Activated T-cell treated with anti-CD3 and anti-CD28 coated beads, Interleukin-2, amount 50 U/mL, for 24 hours (primary cell): ENCODE measurements at regions not wholly inside any gene's neighbourhood (a gene's known extent, or its start where the extent isn't known, plus 50 kb on each side); places are given as distances from the start of the nearest gene placed in this dataset.

Source experiments
- DNase-seq: peaks from one replicate; pipeline ENCODE4 v3.0.0-alpha.2; 2020
- H3K27ac Mint-ChIP-seq: 2 replicates; pipeline ENCODE4 v1.8.0; 2020; ENCODE audit warnings: mild to moderate bottlenecking, mixed read lengths
- H3K27me3 Mint-ChIP-seq: 2 replicates; pipeline ENCODE4 v1.8.0; 2020; ENCODE audit warnings: mixed read lengths
- H3K36me3 Mint-ChIP-seq: 2 replicates; pipeline ENCODE4 v1.8.0; 2020; ENCODE audit warnings: low read depth, mixed read lengths
- H3K4me1 Mint-ChIP-seq: 2 replicates; pipeline ENCODE4 v1.8.0; 2020; ENCODE audit warnings: low read depth, mixed read lengths
- H3K4me3 Mint-ChIP-seq: 2 replicates; pipeline ENCODE4 v1.8.0; 2020; ENCODE audit warnings: mild to moderate bottlenecking, moderate library complexity, mixed read lengths
- H3K9me3 Mint-ChIP-seq: 2 replicates; pipeline ENCODE4 v1.8.0; 2020; ENCODE audit warnings: mixed read lengths

GRCh38 chr20:48265791-48266190 is 480.5 kb upstream of the SULF2 start:
- peaks cover 13% of the 10 kb centered on the region for H3K27me3 Mint-ChIP-seq

GRCh38 chr20:48262955-48263354 is 477.7 kb upstream of the SULF2 start:
- peaks cover 24% of the 10 kb centered on the region for H3K27me3 Mint-ChIP-seq
- no peak for DNase-seq
- no peaks in the 10 kb centered on the region for H3K4me1 Mint-ChIP-seq
- no peak overlapping the region for H3K4me3 Mint-ChIP-seq
- H3K27ac Mint-ChIP-seq = no peak overlapping the region
- no peaks in the 10 kb centered on the region for H3K36me3 Mint-ChIP-seq
- H3K9me3 Mint-ChIP-seq = peaks cover 2% of the 10 kb centered on the region

More at GRCh38 chr20:48265791-48266190, 480.5 kb upstream of the SULF2 start:
- H3K9me3 Mint-ChIP-seq = peaks cover 2% of the 10 kb centered on the region
- H3K4me1 Mint-ChIP-seq = no peaks in the 10 kb centered on the region
- H3K36me3 Mint-ChIP-seq = no peaks in the 10 kb centered on the region
- DNase-seq = no peak
- H3K27ac Mint-ChIP-seq = no peak overlapping the region
- no peak overlapping the region for H3K4me3 Mint-ChIP-seq

- DNase-seq = no peak
- Mint-ChIP-seq H3K27me3 (peaks cover 21% of the 10 kb centered on the region), H3K27ac (no peak overlapping the region), H3K9me3 (no peaks in the 10 kb centered on the region), H3K36me3 (no peaks in the 10 kb centered on the region), H3K4me3 (no peak overlapping the region), H3K4me1 (no peaks in the 10 kb centered on the region)
Observed at GRCh38 chr20:48262466-48262865, 477.2 kb upstream of the SULF2 start.

GRCh38 chr20:48261398-48261910 is 476.2 kb upstream of the SULF2 start:
- H3K27me3 Mint-ChIP-seq = peaks cover 21% of the 10 kb centered on the region
- no peaks in the 10 kb centered on the region for H3K4me1 Mint-ChIP-seq
- H3K4me3 Mint-ChIP-seq = no peak overlapping the region
- H3K27ac Mint-ChIP-seq = no peak overlapping the region
- H3K36me3 Mint-ChIP-seq = no peaks in the 10 kb centered on the region
- DNase-seq = no peak
- H3K9me3 Mint-ChIP-seq = no peaks in the 10 kb centered on the region

- peaks cover 21% of the 10 kb centered on the region for H3K27me3 Mint-ChIP-seq
- H3K9me3 Mint-ChIP-seq = peaks cover 6% of the 10 kb centered on the region
- H3K36me3 Mint-ChIP-seq = no peaks in the 10 kb centered on the region
- DNase-seq = no peak
- no peaks in the 10 kb centered on the region for H3K4me1 Mint-ChIP-seq
- no peak overlapping the region for H3K4me3 Mint-ChIP-seq
- H3K27ac Mint-ChIP-seq = no peak overlapping the region
Observed at GRCh38 chr20:48260129-48260756, 475.0 kb upstream of the SULF2 start.

- peaks cover 23% of the 10 kb centered on the region for H3K27me3 Mint-ChIP-seq
- no peak overlapping the region for H3K27ac Mint-ChIP-seq
- no peak for DNase-seq
- peaks cover 6% of the 10 kb centered on the region for H3K9me3 Mint-ChIP-seq
- no peaks in the 10 kb centered on the region for H3K36me3 Mint-ChIP-seq
- no peaks in the 10 kb centered on the region for H3K4me1 Mint-ChIP-seq
- no peak overlapping the region for H3K4me3 Mint-ChIP-seq
Observed at GRCh38 chr20:48259456-48259855, 474.2 kb upstream of the SULF2 start.

GRCh38 chr20:48257833-48258232 is 472.6 kb upstream of the SULF2 start:
- H3K27ac Mint-ChIP-seq = no peak overlapping the region
- H3K36me3 Mint-ChIP-seq = no peaks in the 10 kb centered on the region
- H3K4me1 Mint-ChIP-seq = no peaks in the 10 kb centered on the region
- no peak for DNase-seq
- peaks cover 27% of the 10 kb centered on the region for H3K27me3 Mint-ChIP-seq
- H3K9me3 Mint-ChIP-seq = peaks cover 6% of the 10 kb centered on the region
- no peak overlapping the region for H3K4me3 Mint-ChIP-seq

- Mint-ChIP-seq H3K36me3 (no peaks in the 10 kb centered on the region), H3K4me1 (no peaks in the 10 kb centered on the region), H3K27ac (no peak overlapping the region), H3K27me3 (peaks cover 21% of the 10 kb centered on the region), H3K4me3 (no peak overlapping the region), H3K9me3 (no peaks in the 10 kb centered on the region)
- DNase-seq = no peak
Observed at GRCh38 chr20:48247961-48248360, 462.7 kb upstream of the SULF2 start.

GRCh38 chr20:48246061-48246790 is 460.9 kb upstream of the SULF2 start:
- Mint-ChIP-seq H3K27ac (no peak overlapping the region), H3K36me3 (no peaks in the 10 kb centered on the region), H3K4me3 (no peak overlapping the region), H3K4me1 (no peaks in the 10 kb centered on the region), H3K27me3 (peaks cover 15% of the 10 kb centered on the region), H3K9me3 (no peaks in the 10 kb centered on the region)
- no peak for DNase-seq

- peaks cover 16% of the 10 kb centered on the region for H3K27me3 Mint-ChIP-seq
- H3K4me1 Mint-ChIP-seq = no peaks in the 10 kb centered on the region
- no peak overlapping the region for H3K4me3 Mint-ChIP-seq
- H3K27ac Mint-ChIP-seq = no peak overlapping the region
- DNase-seq = no peak
- H3K36me3 Mint-ChIP-seq = no peaks in the 10 kb centered on the region
- no peaks in the 10 kb centered on the region for H3K9me3 Mint-ChIP-seq
Observed at GRCh38 chr20:48242623-48243022, 457.3 kb upstream of the SULF2 start.

- Mint-ChIP-seq H3K4me1 (no peaks in the 10 kb centered on the region), H3K27me3 (peaks cover 17% of the 10 kb centered on the region), H3K36me3 (no peaks in the 10 kb centered on the region), H3K9me3 (no peaks in the 10 kb centered on the region), H3K27ac (no peak overlapping the region), H3K4me3 (no peak overlapping the region)
- DNase-seq = no peak
Observed at GRCh38 chr20:48241482-48241881, 456.2 kb upstream of the SULF2 start.

GRCh38 chr20:48238781-48239180 is 453.5 kb upstream of the SULF2 start:
- Mint-ChIP-seq H3K27ac (no peak overlapping the region), H3K27me3 (peaks cover 11% of the 10 kb centered on the region), H3K4me1 (no peaks in the 10 kb centered on the region), H3K9me3 (no peaks in the 10 kb centered on the region), H3K36me3 (no peaks in the 10 kb centered on the region), H3K4me3 (no peak overlapping the region)
- DNase-seq = no peak

- Mint-ChIP-seq H3K4me3 (no peak overlapping the region), H3K27me3 (peaks cover 11% of the 10 kb centered on the region), H3K4me1 (no peaks in the 10 kb centered on the region), H3K9me3 (no peaks in the 10 kb centered on the region), H3K36me3 (no peaks in the 10 kb centered on the region), H3K27ac (no peak overlapping the region)
- no peak for DNase-seq
Observed at GRCh38 chr20:48238326-48238725, 453.0 kb upstream of the SULF2 start.

GRCh38 chr20:48236000-48236970 is 451.0 kb upstream of the SULF2 start:
- H3K27me3 Mint-ChIP-seq = peaks cover 13% of the 10 kb centered on the region
- H3K9me3 Mint-ChIP-seq = peaks cover 8% of the 10 kb centered on the region
- no peaks in the 10 kb centered on the region for H3K4me1 Mint-ChIP-seq
- H3K4me3 Mint-ChIP-seq = no peak overlapping the region
- no peak for DNase-seq
- H3K27ac Mint-ChIP-seq = no peak overlapping the region
- no peaks in the 10 kb centered on the region for H3K36me3 Mint-ChIP-seq
